Kidney glomerular epithelial cell (primary cell): ENCODE measurements at regions not wholly inside any gene's neighbourhood (a gene's known extent, or its start where the extent isn't known, plus 50 kb on each side); places are given as distances from the start of the nearest gene placed in this dataset.
"Not testable (repeated sequence)": the region's sequence is repeated elsewhere in the genome, so short reads cannot be mapped to it uniquely, and the experiment has no call there.

Experiments used
- DNase-seq: peaks from one replicate; lab custom pipeline; 2025; lab: John Stamatoyannopoulos, UW

DNA sequence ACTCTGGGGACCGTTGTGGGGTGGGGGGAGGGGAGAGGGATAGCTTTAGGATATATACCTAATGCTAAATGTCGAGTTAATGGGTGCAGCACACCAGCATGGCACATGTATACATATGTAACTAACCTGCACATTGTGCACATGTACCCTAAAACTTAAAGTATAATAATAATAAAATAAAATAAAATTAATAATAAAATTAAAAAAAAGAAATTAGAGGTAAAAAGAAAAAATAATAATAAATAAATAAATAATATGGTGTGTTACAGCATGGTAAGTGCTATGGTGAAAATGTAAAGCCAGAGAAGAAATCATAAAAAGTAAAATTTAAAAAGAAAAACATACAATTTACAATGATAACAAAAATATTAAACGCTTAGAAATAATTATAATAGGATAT, 552.8 kb upstream of the PBX1 start:
- not testable (repeated sequence) for DNase-seq

DNA sequence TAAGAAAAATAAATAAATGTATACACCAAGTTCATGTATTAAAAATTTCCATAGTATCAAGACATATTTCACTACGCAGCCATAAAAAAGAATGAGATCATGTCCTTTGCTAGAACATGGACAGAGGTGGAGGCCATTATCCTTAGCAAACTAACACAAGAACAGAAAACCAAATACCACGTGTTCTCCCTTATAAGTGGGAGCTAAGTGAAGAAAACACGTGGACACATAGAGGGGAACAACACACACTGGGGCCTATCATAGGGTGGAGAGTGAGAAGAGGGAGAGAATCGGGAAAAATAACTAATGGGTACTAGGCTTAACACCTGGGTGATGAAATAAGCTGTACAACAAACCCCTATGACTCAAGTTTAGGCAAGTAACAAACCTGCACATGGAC, 552.4 kb upstream of the PBX1 start:
- DNase-seq, result no peak

GRCh38 chr1:164017239-164017638, 541.7 kb upstream of the PBX1 start:
- DNase-seq, result no peak

GRCh38 chr1:164020391-164020790, 538.6 kb upstream of the PBX1 start:
- no peak for DNase-seq

- no peak for DNase-seq
Measured at GRCh38 chr1:164021813-164022212, 537.2 kb upstream of the PBX1 start.

DNA sequence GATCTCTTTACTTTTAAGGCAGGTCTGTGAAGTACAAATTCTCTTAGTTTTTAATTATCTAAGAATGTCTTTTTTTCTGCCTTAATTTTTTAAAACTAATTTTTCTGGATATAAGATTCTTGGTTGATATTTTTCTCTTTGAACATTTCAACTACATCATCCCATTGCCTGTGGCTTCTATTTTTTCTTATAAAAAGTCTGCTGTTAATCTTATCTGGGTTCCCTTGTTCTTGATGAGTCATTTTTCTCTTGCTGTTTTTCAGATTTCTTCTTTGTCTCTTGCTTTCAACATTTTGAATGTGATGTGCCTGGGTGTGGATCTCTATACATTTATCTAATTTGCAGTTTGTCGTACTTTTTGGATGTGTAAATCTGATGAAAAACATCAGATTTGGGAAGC, 525.2 kb upstream of the PBX1 start:
- DNase-seq, result no peak

DNA sequence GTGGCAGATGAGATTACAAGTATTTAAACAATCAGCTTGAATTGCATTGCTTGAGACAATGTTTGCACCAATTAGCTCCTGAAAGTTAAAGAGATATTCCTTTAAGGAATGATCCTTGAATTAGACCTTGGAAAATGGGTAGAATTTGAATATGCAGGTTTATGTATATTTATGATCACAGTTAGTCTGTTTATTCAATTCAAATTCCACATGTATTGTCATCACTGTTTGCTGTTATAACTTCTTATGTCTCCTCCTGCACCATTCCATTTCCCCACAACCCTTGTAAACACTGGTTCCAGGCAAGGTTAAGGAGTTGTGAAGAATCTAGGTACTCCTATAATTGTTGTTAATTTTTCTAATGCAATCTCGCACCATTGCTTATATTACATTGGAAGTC, 518.2 kb upstream of the PBX1 start:
- no peak for DNase-seq

- no peak for DNase-seq
Measured at GRCh38 chr1:164051782-164052181, 507.2 kb upstream of the PBX1 start.

GRCh38 chr1:164054331-164054730, 504.7 kb upstream of the PBX1 start:
- DNase-seq, result no peak

GRCh38 chr1:164058198-164058597, 500.8 kb upstream of the PBX1 start:
- peak; percentile 7 for DNase-seq

GRCh38 chr1:164061528-164061927, 497.5 kb upstream of the PBX1 start:
- no peak for DNase-seq

DNA sequence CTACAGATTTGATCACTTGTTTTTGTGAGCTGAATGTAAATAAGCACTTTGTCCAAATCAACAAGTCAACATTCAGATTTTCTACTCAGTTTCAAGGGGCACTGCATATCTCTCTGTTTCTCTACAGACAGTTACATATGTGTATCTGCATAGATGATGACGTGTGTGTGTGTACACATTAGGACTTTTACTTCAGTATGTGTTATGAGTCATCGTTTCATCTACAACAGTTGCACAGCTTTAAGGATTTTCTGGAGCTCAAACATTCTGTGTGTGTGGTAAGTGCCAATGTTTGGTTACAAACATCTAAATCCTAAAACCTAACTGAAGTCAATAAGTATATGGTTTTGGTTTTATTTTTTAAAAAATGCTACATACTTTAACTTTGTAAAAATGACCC, 494.5 kb upstream of the PBX1 start:
- no peak for DNase-seq

DNA sequence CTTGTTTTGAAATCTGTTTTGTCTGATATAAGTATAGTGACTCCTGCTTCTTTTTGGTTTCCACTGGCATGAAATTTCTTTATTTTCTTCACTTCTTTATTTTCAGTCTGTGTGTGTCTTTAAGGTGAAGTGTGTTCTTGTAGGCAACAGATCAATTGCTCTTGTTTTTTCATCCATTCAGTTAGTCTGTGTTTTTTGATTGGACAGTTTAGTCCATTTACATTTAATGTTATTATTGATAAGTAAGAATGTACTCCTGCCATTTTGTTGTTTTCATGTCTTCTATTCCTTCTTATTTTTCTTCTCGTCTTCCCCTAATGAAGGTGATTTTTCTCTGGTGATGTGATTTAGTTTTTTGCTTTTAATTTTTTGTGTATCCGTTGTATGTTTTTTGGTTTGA, 487.7 kb upstream of the PBX1 start:
- no peak for DNase-seq

DNA sequence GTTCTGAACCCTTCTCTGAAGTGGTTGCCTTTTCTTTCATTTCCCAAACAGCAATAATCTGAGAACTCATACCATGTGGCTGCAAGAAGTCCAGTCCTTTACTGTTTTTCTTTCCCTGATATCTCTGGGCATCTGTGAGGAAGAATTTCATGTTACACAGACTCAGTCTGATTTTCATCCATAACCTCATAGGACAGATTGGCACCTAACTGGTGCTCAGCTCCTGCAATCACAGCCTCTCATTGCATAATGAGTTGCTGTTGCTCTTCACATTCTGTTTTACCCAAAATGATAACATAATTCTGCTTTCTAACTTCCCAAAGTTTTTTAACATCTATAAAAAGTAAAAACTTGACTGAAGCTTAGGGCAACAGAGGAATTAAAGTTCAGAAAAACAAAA, 472.2 kb upstream of the PBX1 start:
- DNase-seq, result no peak

GRCh38 chr1:164087906-164088453, 471.0 kb upstream of the PBX1 start:
- DNase-seq, result no peak

DNA sequence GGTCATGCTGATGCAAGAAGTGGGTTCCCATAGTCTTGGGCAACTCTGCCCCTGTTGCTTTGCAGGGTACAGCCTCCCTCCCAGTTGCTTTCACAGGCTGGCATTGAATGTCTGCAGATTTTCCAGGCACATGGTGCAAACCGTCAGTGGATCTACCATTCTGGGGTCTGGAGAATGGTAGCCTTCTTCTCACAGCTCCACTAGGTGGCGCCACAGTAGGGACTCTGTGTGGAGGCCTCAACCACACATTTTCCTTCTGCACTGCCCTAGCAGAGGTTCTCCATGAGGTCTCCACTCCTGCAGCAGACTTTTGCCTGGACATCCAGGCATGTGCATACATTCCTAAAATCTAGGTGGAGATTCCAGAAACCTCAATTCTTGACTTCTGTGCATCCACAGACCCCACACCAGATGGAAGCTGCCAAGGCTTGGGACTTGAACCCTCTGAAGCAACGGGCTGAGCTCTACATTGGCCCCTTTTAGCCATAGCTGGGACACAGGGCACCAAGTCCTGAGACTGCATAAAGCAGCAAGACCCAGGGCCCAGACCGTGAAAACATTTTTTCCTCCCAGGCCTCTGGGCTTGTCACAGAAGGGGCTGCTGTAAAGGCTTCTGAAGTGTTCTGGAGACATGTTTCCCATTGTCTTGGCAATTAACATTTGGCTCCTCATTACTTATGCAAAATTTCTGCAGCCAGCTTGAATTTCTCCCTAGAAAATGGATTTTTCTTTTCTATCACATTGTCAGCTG, 466.2 kb upstream of the PBX1 start:
- DNase-seq, result no peak

GRCh38 chr1:164093543-164093942, 465.4 kb upstream of the PBX1 start:
- DNase-seq, result no peak

- DNase-seq, result no peak
Measured at GRCh38 chr1:164101802-164102201, 457.2 kb upstream of the PBX1 start.

- no peak for DNase-seq
Measured at GRCh38 chr1:164131949-164132348, 427.0 kb upstream of the PBX1 start.

DNA sequence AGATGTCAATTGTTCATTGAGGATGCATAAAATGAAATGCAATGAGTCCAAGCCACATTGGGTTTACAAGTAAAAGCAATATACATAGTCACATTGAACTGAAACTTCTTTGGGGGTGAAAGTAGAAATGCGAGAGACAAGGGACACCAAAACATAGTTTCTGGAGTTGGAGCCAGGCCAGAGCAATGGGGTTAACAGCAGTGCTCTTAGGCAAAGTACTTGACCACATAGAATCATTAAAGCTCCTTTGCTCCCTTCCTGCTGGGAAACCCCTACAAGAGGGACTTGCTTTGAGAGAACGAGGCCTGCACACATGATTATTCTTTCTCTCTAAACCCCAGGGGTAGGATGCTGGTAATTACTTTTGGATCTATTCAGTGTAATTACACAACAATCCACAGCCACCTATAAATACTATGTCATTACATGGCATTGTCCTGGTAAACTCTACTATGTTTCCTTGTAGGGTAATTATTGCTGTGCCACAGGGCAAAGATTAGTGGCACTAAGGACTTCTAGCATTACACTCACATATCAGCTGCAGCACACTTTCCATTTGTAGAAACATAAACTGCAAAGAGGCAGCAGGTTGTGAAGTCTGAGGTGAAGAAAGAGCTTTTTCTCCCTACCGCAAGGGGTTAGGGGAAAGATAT, 421.6 kb upstream of the PBX1 start:
- no peak for DNase-seq

- DNase-seq, result no peak
Measured at GRCh38 chr1:164141797-164142196, 417.2 kb upstream of the PBX1 start.

DNA sequence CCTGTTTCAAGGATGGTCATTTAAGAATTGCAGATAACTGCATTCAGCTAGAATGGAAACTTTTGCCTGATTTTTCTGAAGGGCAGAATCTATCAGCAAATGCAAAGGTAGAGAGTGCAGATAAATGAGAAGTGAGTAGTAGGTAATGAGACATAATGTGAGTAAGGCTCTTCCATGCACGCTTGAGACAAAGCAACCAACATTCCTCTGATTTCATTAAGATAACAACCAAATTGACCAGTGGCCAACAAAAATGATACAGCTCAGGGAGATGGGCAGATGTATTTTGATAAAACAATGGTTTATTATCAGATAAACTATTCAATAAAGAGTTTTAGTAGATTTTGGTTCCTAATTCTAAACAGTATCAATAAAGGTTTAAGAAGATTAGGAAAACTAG, 404.4 kb upstream of the PBX1 start:
- DNase-seq, result no peak

- no peak for DNase-seq
Measured at GRCh38 chr1:164155347-164155746, 403.6 kb upstream of the PBX1 start.
